SK-N-SH (cell line): ENCODE measurements at regions not wholly inside any gene's neighbourhood (a gene's known extent, or its start where the extent isn't known, plus 50 kb on each side); places are given as distances from the start of the nearest gene placed in this dataset.

Experiments used
- CTCF ChIA-PET: fragments of 300-600, 350-600 bp; formaldehyde crosslinking; extraction: SDS; loops from one replicate; lab custom pipeline; 2021; lab: Yijun Ruan, JAX
- POLR2A ChIA-PET: fragments of 350-600 bp; sonication (Branson Sonifier 250); formaldehyde crosslinking; extraction: SDS; loops from one replicate; lab custom pipeline; 2020; ENCODE audit warnings: antibody characterized with exemption, inconsistent platforms; lab: Yijun Ruan, JAX
- DNase-seq: peaks from one replicate; pipeline ENCODE4 v3.0.0; 2012
- H2AFZ ChIP-seq: fragments of 200-600 bp; sonication (generic); 2 replicates; pipeline ENCODE4 v1.8.1; 2016; ENCODE audit warnings: antibody characterized with exemption, mild to moderate bottlenecking, low read depth
- H3F3A ChIP-seq: fragments of 200-600 bp; sonication (generic); replicated peaks from 2 replicates; pipeline ENCODE3; 2016; ENCODE audit warnings: antibody characterized with exemption, mild to moderate bottlenecking; ENCODE audit not compliant: insufficient read depth
- H3K27ac ChIP-seq, 2 experiments: fragments of 200-500 bp in 1 of 2; fragments of 200-600 bp in 1 of 2; sonication (Bioruptor generic) in 1 of 2; sonication (generic), shearing (Covaris generic) in 1 of 2; 2 replicates each; pipeline versions ENCODE4 v1.5.1 to v1.6.1; 2014 to 2016; ENCODE audit warnings: low read depth in 2 of 2, inconsistent platforms in 1 of 2, low read length in 1 of 2, mild to moderate bottlenecking in 1 of 2, mixed read lengths in 1 of 2
- H3K27me3 ChIP-seq: fragments of 200-600 bp; sonication (generic), shearing (Covaris generic); 2 replicates; pipeline ENCODE4 v1.6.1; 2016; ENCODE audit warnings: mixed run types; ENCODE audit not compliant: insufficient read depth
- H3K36me3 ChIP-seq, 2 experiments: fragments of 200-500 bp in 1 of 2; fragments of 200-600 bp in 1 of 2; sonication (Bioruptor generic) in 1 of 2; sonication (generic) in 1 of 2; replicated peaks in 1 of 2; 2 replicates each; pipeline versions ENCODE3 to v1.5.1; 2014 to 2016; ENCODE audit warnings: low read length in 1 of 2, mild to moderate bottlenecking in 1 of 2; ENCODE audit not compliant: insufficient read depth in 2 of 2, control insufficient read depth in 1 of 2
- H3K4me1 ChIP-seq, 2 experiments: fragments of 200-500 bp in 1 of 2; fragments of 200-600 bp in 1 of 2; sonication (Bioruptor generic) in 1 of 2; sonication (generic), shearing (Covaris generic) in 1 of 2; 2 replicates each; pipeline versions ENCODE4 v1.5.1 to v1.6.1; 2014 to 2016; ENCODE audit warnings: low read depth in 1 of 2, low read length in 1 of 2, mixed run types in 1 of 2; ENCODE audit not compliant: insufficient read depth in 2 of 2, control insufficient read depth in 1 of 2
- H3K4me2 ChIP-seq: fragments of 200-600 bp; sonication (generic), shearing (Covaris generic); 2 replicates; pipeline ENCODE4 v1.6.1; 2017; ENCODE audit warnings: mixed run types
- H3K4me3 ChIP-seq, 2 experiments: fragments of 200-500 bp in 1 of 2; fragments of 200-600 bp in 1 of 2; sonication (Bioruptor generic) in 1 of 2; sonication (generic), shearing (Covaris generic) in 1 of 2; 2 replicates each; pipeline versions ENCODE4 v1.5.1 to v1.8.1; 2014 to 2016; ENCODE audit warnings: low read depth in 2 of 2, inconsistent platforms in 1 of 2, low read length in 1 of 2, mild to moderate bottlenecking in 1 of 2, mixed read lengths in 1 of 2, moderate library complexity in 1 of 2
- H3K79me2 ChIP-seq: fragments of 200-600 bp; sonication (generic); 2 replicates; pipeline ENCODE4 v1.8.1; 2017; ENCODE audit warnings: mild to moderate bottlenecking; ENCODE audit not compliant: insufficient read depth
- H3K9ac ChIP-seq: fragments of 200-600 bp; sonication (generic); 2 replicates; pipeline ENCODE4 v1.6.1; 2017; ENCODE audit warnings: mixed run types
- H3K9me2 ChIP-seq: fragments of 200-600 bp; sonication (generic); 2 replicates; pipeline ENCODE4 v1.6.1; 2017; ENCODE audit warnings: mixed run types
- H3K9me3 ChIP-seq: fragments of 200-600 bp; sonication (generic); 2 replicates; pipeline ENCODE4 v1.6.1; 2017; ENCODE audit warnings: mixed run types, mild to moderate bottlenecking, moderate library complexity
- H4K20me1 ChIP-seq: fragments of 200-600 bp; sonication (generic); 2 replicates; pipeline ENCODE4 v1.6.1; 2017; ENCODE audit warnings: mild to moderate bottlenecking, mixed run types; ENCODE audit not compliant: insufficient read depth
- CHD2 ChIP-seq: fragments of 150-350 bp; IDR thresholded peaks from 2 replicates; pipeline ENCODE4 v1.6.1; 2018; ENCODE audit warnings: low read length; ENCODE audit not compliant: partially characterized antibody
- FOXJ3 ChIP-seq: sonication (generic); formaldehyde crosslinking; IDR thresholded peaks from 2 replicates; pipeline ENCODE4 v1.5.1; 2020; ENCODE audit warnings: mild to moderate bottlenecking, missing genetic modification reagents
- MEF2A ChIP-seq: IDR thresholded peaks from 2 replicates; pipeline ENCODE4 v1.4.0; 2012; ENCODE audit warnings: low read depth, borderline replicate concordance
- MXI1 ChIP-seq: IDR thresholded peaks from 2 replicates; pipeline ENCODE4 v1.6.1; 2012; ENCODE audit warnings: mild to moderate bottlenecking, low read depth, low read length, improper control_type of control experiment
- SMC3 ChIP-seq: IDR thresholded peaks from 2 replicates; pipeline ENCODE4 v1.6.1; 2012; ENCODE audit warnings: low read depth, low read length, improper control_type of control experiment
- TEAD4 ChIP-seq: IDR thresholded peaks from 2 replicates; pipeline ENCODE4 v1.4.0; 2012; ENCODE audit warnings: mild to moderate bottlenecking, borderline replicate concordance; ENCODE audit not compliant: insufficient read depth
- YY1 ChIP-seq: IDR thresholded peaks from 2 replicates; pipeline ENCODE4 v1.4.0; 2012; ENCODE audit warnings: low read depth, mild to moderate bottlenecking
- WGBS: methylation state at CpG from one replicate; pipeline ENCODE4 v1.1.6; 2017; ENCODE audit warnings: low lambda C conversion rate; 5-methylcytosine and 5-hydroxymethylcytosine counted together
- TF ChIP-seq, protein P1 (sequence below): IDR thresholded peaks from 2 replicates; pipeline ENCODE4; 2012
- TF ChIP-seq, protein P2 (sequence below): fragments of 150-350 bp; IDR thresholded peaks from 2 replicates; pipeline ENCODE4 v1.6.1; 2017; ENCODE audit warnings: antibody characterized with exemption, low read length, low read depth, borderline replicate concordance
- TF ChIP-seq, protein P3 (sequence below): IDR thresholded peaks from 2 replicates; pipeline ENCODE4 v1.6.1; 2012; ENCODE audit warnings: mild to moderate bottlenecking, low read depth, low read length, moderate library complexity

DNA sequence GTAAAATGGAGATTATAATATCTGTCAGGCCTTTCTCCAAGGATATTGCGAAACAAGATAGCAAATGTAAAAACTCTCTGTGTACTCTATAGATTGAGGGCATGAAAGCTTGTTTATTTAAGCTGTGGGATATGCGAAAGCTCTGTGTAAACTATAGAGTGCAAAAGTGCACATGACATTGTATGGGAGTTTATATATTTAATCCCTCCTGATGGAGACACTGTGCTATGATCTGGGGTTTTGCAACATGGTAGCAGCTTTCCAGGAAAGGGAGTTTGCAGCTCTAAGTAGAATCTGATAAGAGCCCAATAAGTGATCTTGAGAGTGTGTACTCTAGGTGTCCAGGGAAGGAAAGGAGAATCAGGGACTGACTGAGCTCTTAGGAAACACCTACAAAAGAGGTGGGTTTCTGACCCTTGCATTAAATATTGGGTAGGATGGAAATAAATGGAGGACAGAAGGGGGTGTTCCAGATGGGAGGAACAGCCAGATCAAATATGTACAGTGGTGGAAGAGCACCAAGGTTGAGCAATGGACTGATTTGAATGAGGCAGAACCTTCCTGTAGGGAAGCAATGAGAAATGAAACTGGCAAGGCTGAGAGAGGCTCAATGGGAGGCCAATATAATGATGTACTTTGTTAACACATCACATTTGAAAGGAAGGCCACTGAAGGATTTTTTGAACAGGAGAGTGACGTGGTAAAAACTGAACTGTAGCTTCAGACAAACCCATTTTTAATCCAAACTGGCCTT, 450.1 kb downstream of the GJA1 start (continued):
- TF ChIP-seq, protein P1, sequence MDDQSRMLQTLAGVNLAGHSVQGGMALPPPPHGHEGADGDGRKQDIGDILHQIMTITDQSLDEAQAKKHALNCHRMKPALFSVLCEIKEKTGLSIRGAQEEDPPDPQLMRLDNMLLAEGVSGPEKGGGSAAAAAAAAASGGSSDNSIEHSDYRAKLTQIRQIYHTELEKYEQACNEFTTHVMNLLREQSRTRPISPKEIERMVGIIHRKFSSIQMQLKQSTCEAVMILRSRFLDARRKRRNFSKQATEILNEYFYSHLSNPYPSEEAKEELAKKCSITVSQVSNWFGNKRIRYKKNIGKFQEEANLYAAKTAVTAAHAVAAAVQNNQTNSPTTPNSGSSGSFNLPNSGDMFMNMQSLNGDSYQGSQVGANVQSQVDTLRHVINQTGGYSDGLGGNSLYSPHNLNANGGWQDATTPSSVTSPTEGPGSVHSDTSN: no peak
- TF ChIP-seq CHD2: no peak
- TF ChIP-seq MEF2A: no peak
- TF ChIP-seq SMC3: no peak
- TF ChIP-seq FOXJ3 (CRISPR knock-in tag): no peak
- no peak for TF ChIP-seq MXI1
- no peak for TF ChIP-seq YY1

DNA sequence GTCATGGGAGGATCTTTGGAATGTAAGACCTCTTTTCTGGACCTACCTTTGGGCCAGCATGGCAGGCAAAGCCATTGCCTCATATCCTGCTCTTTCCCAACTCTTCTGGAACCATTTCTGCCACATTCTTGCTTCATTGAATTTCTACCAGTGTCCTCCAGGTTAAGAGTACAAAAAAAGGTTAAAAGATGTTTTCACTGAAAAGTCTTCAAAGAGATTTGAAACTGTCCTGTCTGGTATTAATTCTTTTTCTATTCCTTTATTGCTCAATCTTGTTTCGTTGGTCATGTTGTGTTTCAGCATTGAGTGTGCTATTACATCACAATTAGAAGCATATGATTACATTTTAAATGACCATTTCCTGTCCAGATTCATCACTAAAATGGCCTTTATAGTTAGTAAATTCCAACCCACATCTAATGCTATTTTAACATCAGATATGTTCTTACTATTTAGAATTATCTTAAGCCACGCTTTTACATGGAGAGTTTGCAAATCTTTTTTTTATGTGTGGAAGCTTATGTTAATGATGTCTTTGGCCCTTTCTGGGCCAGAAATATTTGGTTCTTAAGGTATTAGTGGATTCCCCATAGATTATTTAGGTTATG, 450.9 kb downstream of the GJA1 start:
- Histone ChIP-seq H3K27me3 (no peaks in the 10 kb centered on the region), H3K9me3 (no peaks in the 10 kb centered on the region), H3K79me2 (no peaks in the 10 kb centered on the region), H3K27ac (no peak overlapping the region), H3K4me2 (no peak overlapping the region), H3F3A (no peaks in the 10 kb centered on the region), H3K36me3 (no peaks in the 10 kb centered on the region), H2AFZ (no peak overlapping the region), H3K9me2 (no peaks in the 10 kb centered on the region), H3K4me3 (no peak overlapping the region), H3K9ac (no peak overlapping the region), H3K4me1 (peaks cover 0 to 24% of the 10 kb centered on the region in 2 experiments), H4K20me1 (no peaks in the 10 kb centered on the region)
- no peak for TF ChIP-seq TEAD4
- TF ChIP-seq, protein P2, sequence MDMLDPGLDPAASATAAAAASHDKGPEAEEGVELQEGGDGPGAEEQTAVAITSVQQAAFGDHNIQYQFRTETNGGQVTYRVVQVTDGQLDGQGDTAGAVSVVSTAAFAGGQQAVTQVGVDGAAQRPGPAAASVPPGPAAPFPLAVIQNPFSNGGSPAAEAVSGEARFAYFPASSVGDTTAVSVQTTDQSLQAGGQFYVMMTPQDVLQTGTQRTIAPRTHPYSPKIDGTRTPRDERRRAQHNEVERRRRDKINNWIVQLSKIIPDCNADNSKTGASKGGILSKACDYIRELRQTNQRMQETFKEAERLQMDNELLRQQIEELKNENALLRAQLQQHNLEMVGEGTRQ: no peak
- no peak for TF ChIP-seq FOXJ3 (CRISPR knock-in tag)
- TF ChIP-seq, protein P3, sequence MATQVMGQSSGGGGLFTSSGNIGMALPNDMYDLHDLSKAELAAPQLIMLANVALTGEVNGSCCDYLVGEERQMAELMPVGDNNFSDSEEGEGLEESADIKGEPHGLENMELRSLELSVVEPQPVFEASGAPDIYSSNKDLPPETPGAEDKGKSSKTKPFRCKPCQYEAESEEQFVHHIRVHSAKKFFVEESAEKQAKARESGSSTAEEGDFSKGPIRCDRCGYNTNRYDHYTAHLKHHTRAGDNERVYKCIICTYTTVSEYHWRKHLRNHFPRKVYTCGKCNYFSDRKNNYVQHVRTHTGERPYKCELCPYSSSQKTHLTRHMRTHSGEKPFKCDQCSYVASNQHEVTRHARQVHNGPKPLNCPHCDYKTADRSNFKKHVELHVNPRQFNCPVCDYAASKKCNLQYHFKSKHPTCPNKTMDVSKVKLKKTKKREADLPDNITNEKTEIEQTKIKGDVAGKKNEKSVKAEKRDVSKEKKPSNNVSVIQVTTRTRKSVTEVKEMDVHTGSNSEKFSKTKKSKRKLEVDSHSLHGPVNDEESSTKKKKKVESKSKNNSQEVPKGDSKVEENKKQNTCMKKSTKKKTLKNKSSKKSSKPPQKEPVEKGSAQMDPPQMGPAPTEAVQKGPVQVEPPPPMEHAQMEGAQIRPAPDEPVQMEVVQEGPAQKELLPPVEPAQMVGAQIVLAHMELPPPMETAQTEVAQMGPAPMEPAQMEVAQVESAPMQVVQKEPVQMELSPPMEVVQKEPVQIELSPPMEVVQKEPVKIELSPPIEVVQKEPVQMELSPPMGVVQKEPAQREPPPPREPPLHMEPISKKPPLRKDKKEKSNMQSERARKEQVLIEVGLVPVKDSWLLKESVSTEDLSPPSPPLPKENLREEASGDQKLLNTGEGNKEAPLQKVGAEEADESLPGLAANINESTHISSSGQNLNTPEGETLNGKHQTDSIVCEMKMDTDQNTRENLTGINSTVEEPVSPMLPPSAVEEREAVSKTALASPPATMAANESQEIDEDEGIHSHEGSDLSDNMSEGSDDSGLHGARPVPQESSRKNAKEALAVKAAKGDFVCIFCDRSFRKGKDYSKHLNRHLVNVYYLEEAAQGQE: no peak
- WGBS: 40% methylated on average over 2 of the region's 2 CpGs
- CTCF ChIA-PET: no interaction called here
- POLR2A ChIA-PET: no interaction called here
- DNase-seq: no peak
